Type B pancreatic cell (in vitro differentiated cells): ENCODE measurements at regions not wholly inside any gene's neighbourhood (a gene's known extent, or its start where the extent isn't known, plus 50 kb on each side); places are given as distances from the start of the nearest gene placed in this dataset.

Source experiments
- DNase-seq: peaks from one replicate; pipeline ENCODE4 v3.0.0; 2021; ENCODE audit warnings: mixed read lengths; ENCODE audit not compliant: unreplicated experiment; ENCODE audit errors: extremely low spot score
- H3K27ac Mint-ChIP-seq: 2 replicates; pipeline ENCODE4 v1.8.0; 2021; ENCODE audit warnings: mild to moderate bottlenecking, mixed read lengths
- H3K27me3 Mint-ChIP-seq: 2 replicates; pipeline ENCODE4 v1.8.0; 2021; ENCODE audit warnings: mixed read lengths
- H3K36me3 Mint-ChIP-seq: 2 replicates; pipeline ENCODE4 v1.8.0; 2021; ENCODE audit warnings: mixed read lengths
- H3K4me1 Mint-ChIP-seq: one replicate; pipeline ENCODE4 v1.8.0; 2021; ENCODE audit warnings: mixed read lengths; ENCODE audit not compliant: unreplicated experiment
- H3K4me3 Mint-ChIP-seq: 2 replicates; pipeline ENCODE4 v1.8.0; 2021; ENCODE audit warnings: mild to moderate bottlenecking, mixed read lengths
- H3K9me3 Mint-ChIP-seq: 2 replicates; pipeline ENCODE4 v1.8.0; 2021; ENCODE audit warnings: mixed read lengths
- CTCF ChIP-seq: fragments of 200-600 bp; sonication (generic); conservative IDR thresholded peaks from 2 replicates; pipeline ENCODE4 v1.5.0; 2021; ENCODE audit warnings: antibody characterized with exemption, mild to moderate bottlenecking

GRCh38 chr12:3992945-3993344 lies 119.7 kb upstream of the PARP11 start:
- Mint-ChIP-seq H3K27ac (no peak overlapping the region), H3K4me3 (no peak overlapping the region), H3K27me3 (peaks cover 39% of the 10 kb centered on the region), H3K4me1 (peaks cover 6% of the 10 kb centered on the region), H3K36me3 (peaks cover 4% of the 10 kb centered on the region), H3K9me3 (no peaks in the 10 kb centered on the region)
- TF ChIP-seq CTCF, result no peak
- no peak for DNase-seq

GRCh38 chr12:3991798-3992580 lies 118.8 kb upstream of the PARP11 start:
- TF ChIP-seq CTCF, result no peak
- DNase-seq, result no peak
- Mint-ChIP-seq H3K4me1 (peaks cover 6% of the 10 kb centered on the region), H3K4me3 (no peak overlapping the region), H3K27me3 (peaks cover 39% of the 10 kb centered on the region), H3K36me3 (peaks cover 4% of the 10 kb centered on the region), H3K9me3 (peaks cover 4% of the 10 kb centered on the region), H3K27ac (no peak overlapping the region)

- Mint-ChIP-seq H3K4me1 (peaks cover 6% of the 10 kb centered on the region), H3K4me3 (no peak overlapping the region), H3K9me3 (peaks cover 4% of the 10 kb centered on the region), H3K27me3 (peaks cover 37% of the 10 kb centered on the region), H3K27ac (no peak overlapping the region), H3K36me3 (peaks cover 4% of the 10 kb centered on the region)
- TF ChIP-seq CTCF, result no peak
- DNase-seq, result no peak
These were observed 117.5 kb upstream of the PARP11 start for GRCh38 chr12:3990501-3991280.

- H3K27ac Mint-ChIP-seq, result peak overlapping the region; percentile 24
- no peak for TF ChIP-seq CTCF
- H3K4me3 Mint-ChIP-seq, result no peak overlapping the region
- peaks cover 33% of the 10 kb centered on the region for H3K27me3 Mint-ChIP-seq
- no peak for DNase-seq
- peaks cover 4% of the 10 kb centered on the region for H3K36me3 Mint-ChIP-seq
- peaks cover 4% of the 10 kb centered on the region for H3K9me3 Mint-ChIP-seq
- peaks cover 6% of the 10 kb centered on the region for H3K4me1 Mint-ChIP-seq
These were observed 116.0 kb upstream of the PARP11 start for GRCh38 chr12:3989218-3989550.

- Mint-ChIP-seq H3K4me3 (no peak overlapping the region), H3K27me3 (peaks cover 31% of the 10 kb centered on the region), H3K36me3 (peaks cover under 1% of the 10 kb centered on the region), H3K4me1 (peaks cover 6% of the 10 kb centered on the region), H3K9me3 (peaks cover 4% of the 10 kb centered on the region), H3K27ac (peak overlapping the region; percentile 24)
- TF ChIP-seq CTCF, result no peak
- no peak for DNase-seq
These were observed 115.5 kb upstream of the PARP11 start for GRCh38 chr12:3988519-3989217.
